NT2/D1 (cell line): ENCODE measurements at regions not wholly inside any gene's neighbourhood (a gene's known extent, or its start where the extent isn't known, plus 50 kb on each side); places are given as distances from the start of the nearest gene placed in this dataset.

ENCODE experiments used
- YY1 ChIP-seq: IDR thresholded peaks from 2 replicates; pipeline ENCODE4 v1.6.1; 2011; ENCODE audit not compliant: insufficient read length, insufficient read depth
- ZNF274 ChIP-seq: IDR thresholded peaks from 2 replicates; pipeline ENCODE4 v1.6.1; 2011; ENCODE audit warnings: mild to moderate bottlenecking, low read depth, low read length

DNA sequence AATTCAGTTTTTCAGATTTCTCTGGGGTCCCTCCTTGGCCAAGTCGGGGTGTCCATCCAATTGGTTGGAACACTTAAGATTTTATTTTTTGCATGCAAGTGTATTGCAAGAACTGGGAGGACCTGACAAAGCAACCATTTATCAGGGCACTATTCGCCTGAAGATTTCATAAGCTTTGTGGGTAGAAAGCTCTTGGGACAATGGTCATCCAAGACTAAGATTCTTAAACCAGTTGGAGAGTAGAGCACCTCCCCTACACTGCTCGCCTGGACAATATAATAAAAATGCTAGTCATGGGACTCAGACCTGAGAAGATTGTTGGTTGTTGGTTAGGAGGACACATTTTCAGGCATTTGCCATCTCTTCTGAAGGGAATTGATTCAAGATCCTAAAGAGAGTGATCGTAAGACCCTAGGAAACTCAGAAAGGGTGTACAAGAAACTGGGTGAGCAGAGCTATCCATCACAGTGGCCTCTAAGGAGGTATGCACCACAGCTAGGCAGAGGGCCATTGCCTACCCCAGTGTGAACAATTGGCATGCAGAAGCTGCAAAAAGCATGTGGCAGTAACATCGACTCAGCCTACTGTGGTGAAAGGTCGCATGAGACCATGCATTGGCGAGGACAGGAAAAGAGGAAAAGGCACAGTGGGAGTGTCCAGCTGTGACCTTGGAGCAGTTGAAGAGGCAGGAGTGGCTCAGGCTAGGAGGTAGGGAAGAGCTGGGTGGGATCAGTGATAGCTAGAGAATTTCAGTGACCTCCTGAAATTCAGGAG is 1235.3 kb upstream of the AUTS2 start:
- no peak for TF ChIP-seq YY1
- TF ChIP-seq ZNF274 = no peak
